A549 (cell line): ENCODE measurements at regions not wholly inside any gene's neighbourhood (a gene's known extent, or its start where the extent isn't known, plus 50 kb on each side); places are given as distances from the start of the nearest gene placed in this dataset.

ENCODE experiments used
- ATAC-seq, 2 experiments: fragments of 200-7000 bp in 1 of 2; fragments of >200 bp in 1 of 2; cut with Nextera tagmentation in 1 of 2; cut with Tn5 transposase in 1 of 2; 3 replicates each; pipeline versions ENCODE4 v1.8.0 to v1.9.1; 2018 to 2020; ENCODE audit warnings: mild to moderate bottlenecking in 1 of 2, moderate library complexity in 1 of 2
- CTCF ChIA-PET: fragments of 300-600 bp; sonication (Branson Sonifier 250); formaldehyde crosslinking; extraction: SDS; loops from one replicate; lab custom pipeline; 2021; ENCODE audit warnings: antibody characterized with exemption, inconsistent platforms; lab: Yijun Ruan, JAX
- POLR2A ChIA-PET: fragments of 350-600 bp; formaldehyde crosslinking; extraction: SDS; loops from one replicate; lab custom pipeline; 2021; ENCODE audit warnings: antibody characterized with exemption, inconsistent platforms; lab: Yijun Ruan, JAX
- DNase-seq, 2 experiments: peaks; one replicate each; pipeline versions ENCODE4 v3.0.0 to v3.0.0-alpha.2; 2011 to 2016; ENCODE audit warnings: low read depth in 1 of 2, low spot score in 1 of 2
- FAIRE-seq: peaks from 2 replicates; lab custom pipeline; 2011; peaks lifted over from hg19 to GRCh38; lab: Jason Lieb, UNC
- H3K27ac ChIP-seq, 2 experiments: fragments of >200 bp; sonication (Bioruptor Twin); formaldehyde crosslinking; 3 replicates each; pipeline ENCODE4 v1.5.1; 2016 to 2017
- H3K4me1 ChIP-seq: fragments of >200 bp; sonication (Bioruptor Twin); formaldehyde crosslinking; 3 replicates; pipeline ENCODE4 v1.6.1; 2016
- H3K4me2 ChIP-seq: fragments of >200 bp; sonication (Bioruptor Twin); formaldehyde crosslinking; 3 replicates; pipeline ENCODE4 v1.6.1; 2016
- H3K4me3 ChIP-seq: fragments of >200 bp; sonication (Bioruptor Twin); formaldehyde crosslinking; 3 replicates; pipeline ENCODE4 v1.5.1; 2016
- H3K9me3 ChIP-seq: fragments of >200 bp; sonication (Bioruptor Twin); formaldehyde crosslinking; 3 replicates; pipeline ENCODE4 v1.6.1; 2016
- CBX8 ChIP-seq: fragments of 200-600 bp; sonication (generic); IDR thresholded peaks from 2 replicates; pipeline ENCODE4 v1.6.1; 2016
- CEBPB ChIP-seq, 2 experiments: fragments of >200 bp in 1 of 2; sonication (Bioruptor Twin) in 1 of 2; formaldehyde crosslinking in 1 of 2; IDR thresholded peaks; 2 replicates each; pipeline ENCODE4 v1.6.1; 2012 to 2016
- EHF ChIP-seq: fragments of 250-450 bp; sonication (Bioruptor Pico); IDR thresholded peaks from 2 replicates; pipeline ENCODE4 v1.5.0; 2020; ENCODE audit warnings: mild to moderate bottlenecking
- EP300 ChIP-seq, 2 experiments: fragments of >200 bp; sonication (Bioruptor Twin); formaldehyde crosslinking; IDR thresholded peaks; 2 replicates in 1 of 2; 3 replicates in 1 of 2; pipeline ENCODE4 v1.6.1; 2016 to 2017
- FOSB ChIP-seq: fragments of 250-450 bp; sonication (Bioruptor Pico); IDR thresholded peaks from 2 replicates; pipeline ENCODE4 v1.5.0; 2020; ENCODE audit warnings: mild to moderate bottlenecking, moderate library complexity
- FOSL2 ChIP-seq, 2 experiments: fragments of 450-650 bp in 1 of 2; fragments of >200 bp in 1 of 2; sonication (Bioruptor Twin) in 1 of 2; formaldehyde crosslinking; IDR thresholded peaks; 2 replicates each; pipeline versions ENCODE4 v1.5.0 to v1.6.1; 2016 to 2020; ENCODE audit warnings: mild to moderate bottlenecking in 1 of 2, moderate library complexity in 1 of 2
- FOXS1 ChIP-seq: fragments of 250-450 bp; sonication (Bioruptor Pico); IDR thresholded peaks from 2 replicates; pipeline ENCODE4 v1.5.0; 2020; ENCODE audit warnings: mild to moderate bottlenecking, moderate library complexity
- GATA3 ChIP-seq: IDR thresholded peaks from 2 replicates; pipeline ENCODE4 v1.6.1; 2012; ENCODE audit warnings: borderline replicate concordance
- HDAC2 ChIP-seq: fragments of 200-600 bp; sonication (generic); IDR thresholded peaks from 2 replicates; pipeline ENCODE4 v1.6.1; 2016
- HOXA7 ChIP-seq: fragments of 250-450 bp; sonication (Bioruptor Pico); IDR thresholded peaks from 2 replicates; pipeline ENCODE4 v1.5.0; 2020; ENCODE audit warnings: mild to moderate bottlenecking, moderate library complexity
- HOXB13 ChIP-seq: fragments of 250-450 bp; sonication (Bioruptor Pico); IDR thresholded peaks from 2 replicates; pipeline ENCODE4 v1.5.0; 2020; ENCODE audit warnings: low read depth, mild to moderate bottlenecking, moderate library complexity
- HOXB5 ChIP-seq: fragments of 250-450 bp; sonication (Bioruptor Pico); IDR thresholded peaks from 2 replicates; pipeline ENCODE4 v1.5.0; 2020; ENCODE audit warnings: mild to moderate bottlenecking, moderate library complexity
- KDM1A ChIP-seq: fragments of 200-600 bp; sonication (generic); IDR thresholded peaks from 2 replicates; pipeline ENCODE4 v1.6.1; 2016; ENCODE audit warnings: low read depth, mild to moderate bottlenecking
- KDM5A ChIP-seq: fragments of 200-600 bp; sonication (generic); IDR thresholded peaks from 2 replicates; pipeline ENCODE4 v1.6.1; 2016; ENCODE audit warnings: antibody characterized with exemption, mild to moderate bottlenecking
- MAFK ChIP-seq: fragments of 450-650 bp; IDR thresholded peaks from 2 replicates; pipeline ENCODE4 v1.6.1; 2014; ENCODE audit not compliant: partially characterized antibody
- MAZ ChIP-seq: fragments of 150-350 bp; IDR thresholded peaks from 2 replicates; pipeline ENCODE4 v1.6.1; 2014; ENCODE audit warnings: antibody characterized with exemption, low read depth, low read length, borderline replicate concordance
- NFE2L2 ChIP-seq: fragments of 150-350 bp; conservative IDR thresholded peaks from 2 replicates; pipeline ENCODE4 v1.6.1; 2014; ENCODE audit warnings: low read length
- NR3C1 ChIP-seq: fragments of >200 bp; sonication (Bioruptor Twin); formaldehyde crosslinking; IDR thresholded peaks from 3 replicates; pipeline ENCODE4 v1.6.1; 2017
- RAD21 ChIP-seq, 2 experiments: fragments of >200 bp in 1 of 2; sonication (Bioruptor Twin) in 1 of 2; formaldehyde crosslinking in 1 of 2; IDR thresholded peaks in 1 of 2; conservative IDR thresholded peaks in 1 of 2; 2 replicates in 1 of 2; 3 replicates in 1 of 2; pipeline ENCODE4 v1.6.1; 2012 to 2018; ENCODE audit warnings: inconsistent platforms in 1 of 2
- RFX5 ChIP-seq: fragments of 450-650 bp; IDR thresholded peaks from 2 replicates; pipeline ENCODE4 v1.7.1; 2014; ENCODE audit warnings: antibody characterized with exemption, mild to moderate bottlenecking, moderate library complexity
- SREBF2 ChIP-seq: fragments of 450-650 bp; IDR thresholded peaks from 2 replicates; pipeline ENCODE4 v1.6.1; 2014; ENCODE audit warnings: mild to moderate bottlenecking, moderate library complexity
- TFCP2L1 ChIP-seq: fragments of 250-450 bp; sonication (Bioruptor Pico); IDR thresholded peaks from 2 replicates; pipeline ENCODE4 v1.5.0; 2021; ENCODE audit warnings: mild to moderate bottlenecking
- ZC3H11A ChIP-seq: fragments of 450-650 bp; IDR thresholded peaks from 2 replicates; pipeline ENCODE4 v1.6.1; 2014; ENCODE audit warnings: antibody characterized with exemption, mild to moderate bottlenecking
- ZSCAN20 ChIP-seq: fragments of 250-450 bp; sonication (Bioruptor Pico); IDR thresholded peaks from 2 replicates; pipeline ENCODE4 v1.8.0; 2022; ENCODE audit warnings: mild to moderate bottlenecking, moderate library complexity
- WGBS: methylation state at CpG from one replicate; pipeline ENCODE4 v1.1.6; 2017; ENCODE audit errors: missing lambda C conversion rate; 5-methylcytosine and 5-hydroxymethylcytosine counted together
- TF ChIP-seq, protein P1 (sequence below): fragments of 250-450 bp; sonication (Bioruptor Pico); IDR thresholded peaks from 2 replicates; pipeline ENCODE4 v1.5.0; 2021; ENCODE audit warnings: mild to moderate bottlenecking, moderate library complexity, borderline replicate concordance
- TF ChIP-seq, protein P2 (sequence below): fragments of 250-450 bp; sonication (Bioruptor Pico); IDR thresholded peaks from 2 replicates; pipeline ENCODE4 v1.5.0; 2020; ENCODE audit warnings: low read depth, mild to moderate bottlenecking, moderate library complexity
- TF ChIP-seq, protein P3 (sequence below): fragments of >200 bp; sonication (Bioruptor Twin); formaldehyde crosslinking; IDR thresholded peaks from 3 replicates; pipeline ENCODE4 v1.5.1; 2016
- TF ChIP-seq, protein P4 (sequence below): fragments of >200 bp; sonication (Bioruptor Twin); formaldehyde crosslinking; IDR thresholded peaks from 3 replicates; pipeline ENCODE4 v1.6.1; 2016
- TF ChIP-seq, protein P5 (sequence below): fragments of 450-650 bp; IDR thresholded peaks from 2 replicates; pipeline ENCODE4 v1.6.1; 2014; ENCODE audit warnings: antibody characterized with exemption

DNA sequence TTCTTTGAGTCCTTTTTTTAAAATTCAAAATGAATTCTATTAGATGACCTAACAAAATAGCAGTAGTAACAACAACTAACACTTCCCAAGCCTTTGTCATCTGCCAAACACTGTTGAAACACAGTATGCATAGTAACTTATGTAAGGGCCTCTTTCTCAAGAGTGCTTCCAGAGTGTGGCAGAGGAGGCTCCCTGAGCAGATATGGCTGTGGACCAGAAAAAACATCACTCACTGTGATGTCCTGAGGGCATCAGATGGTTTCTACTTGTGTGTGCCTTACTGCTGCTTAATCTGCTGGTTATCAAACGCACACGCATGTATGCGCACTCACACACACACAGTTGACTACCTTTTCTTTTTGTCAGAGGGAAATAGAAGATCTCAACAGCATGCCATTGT is 110.8 kb downstream of the DLEU7 start:
- Histone ChIP-seq H3K4me1 (no peaks in the 10 kb centered on the region), H3K27ac (no peak overlapping the region), H3K4me2 (no peak overlapping the region), H3K4me3 (no peak overlapping the region), H3K9me3 (no peaks in the 10 kb centered on the region)
- WGBS = 89% methylated on average over 3 of the region's 3 CpGs
- ATAC-seq (no peak), DNase-seq (no peak), FAIRE-seq (no peak)
- ChIA-PET CTCF (no interaction called here), POLR2A (no interaction called here)
- no peak for TF ChIP-seq HOXA7 (CRISPR knock-in tag)
- TF ChIP-seq HOXB5 (CRISPR knock-in tag) = no peak
- no peak for TF ChIP-seq EHF (CRISPR knock-in tag)
- TF ChIP-seq SREBF2 = no peak
- no peak for TF ChIP-seq TFCP2L1 (CRISPR knock-in tag)
- no peak for TF ChIP-seq CEBPB (IDR thresholded peaks at IDR 0.05)
- TF ChIP-seq ZC3H11A = no peak
- TF ChIP-seq, protein P1, sequence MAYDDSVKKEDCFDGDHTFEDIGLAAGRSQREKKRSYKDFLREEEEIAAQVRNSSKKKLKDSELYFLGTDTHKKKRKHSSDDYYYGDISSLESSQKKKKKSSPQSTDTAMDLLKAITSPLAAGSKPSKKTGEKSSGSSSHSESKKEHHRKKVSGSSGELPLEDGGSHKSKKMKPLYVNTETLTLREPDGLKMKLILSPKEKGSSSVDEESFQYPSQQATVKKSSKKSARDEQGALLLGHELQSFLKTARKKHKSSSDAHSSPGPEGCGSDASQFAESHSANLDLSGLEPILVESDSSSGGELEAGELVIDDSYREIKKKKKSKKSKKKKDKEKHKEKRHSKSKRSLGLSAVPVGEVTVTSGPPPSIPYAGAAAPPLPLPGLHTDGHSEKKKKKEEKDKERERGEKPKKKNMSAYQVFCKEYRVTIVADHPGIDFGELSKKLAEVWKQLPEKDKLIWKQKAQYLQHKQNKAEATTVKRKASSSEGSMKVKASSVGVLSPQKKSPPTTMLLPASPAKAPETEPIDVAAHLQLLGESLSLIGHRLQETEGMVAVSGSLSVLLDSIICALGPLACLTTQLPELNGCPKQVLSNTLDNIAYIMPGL (CRISPR knock-in tag) = no peak
- TF ChIP-seq, protein P2, sequence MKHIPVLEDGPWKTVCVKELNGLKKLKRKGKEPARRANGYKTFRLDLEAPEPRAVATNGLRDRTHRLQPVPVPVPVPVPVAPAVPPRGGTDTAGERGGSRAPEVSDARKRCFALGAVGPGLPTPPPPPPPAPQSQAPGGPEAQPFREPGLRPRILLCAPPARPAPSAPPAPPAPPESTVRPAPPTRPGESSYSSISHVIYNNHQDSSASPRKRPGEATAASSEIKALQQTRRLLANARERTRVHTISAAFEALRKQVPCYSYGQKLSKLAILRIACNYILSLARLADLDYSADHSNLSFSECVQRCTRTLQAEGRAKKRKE (CRISPR knock-in tag) = no peak
- TF ChIP-seq, protein P3, sequence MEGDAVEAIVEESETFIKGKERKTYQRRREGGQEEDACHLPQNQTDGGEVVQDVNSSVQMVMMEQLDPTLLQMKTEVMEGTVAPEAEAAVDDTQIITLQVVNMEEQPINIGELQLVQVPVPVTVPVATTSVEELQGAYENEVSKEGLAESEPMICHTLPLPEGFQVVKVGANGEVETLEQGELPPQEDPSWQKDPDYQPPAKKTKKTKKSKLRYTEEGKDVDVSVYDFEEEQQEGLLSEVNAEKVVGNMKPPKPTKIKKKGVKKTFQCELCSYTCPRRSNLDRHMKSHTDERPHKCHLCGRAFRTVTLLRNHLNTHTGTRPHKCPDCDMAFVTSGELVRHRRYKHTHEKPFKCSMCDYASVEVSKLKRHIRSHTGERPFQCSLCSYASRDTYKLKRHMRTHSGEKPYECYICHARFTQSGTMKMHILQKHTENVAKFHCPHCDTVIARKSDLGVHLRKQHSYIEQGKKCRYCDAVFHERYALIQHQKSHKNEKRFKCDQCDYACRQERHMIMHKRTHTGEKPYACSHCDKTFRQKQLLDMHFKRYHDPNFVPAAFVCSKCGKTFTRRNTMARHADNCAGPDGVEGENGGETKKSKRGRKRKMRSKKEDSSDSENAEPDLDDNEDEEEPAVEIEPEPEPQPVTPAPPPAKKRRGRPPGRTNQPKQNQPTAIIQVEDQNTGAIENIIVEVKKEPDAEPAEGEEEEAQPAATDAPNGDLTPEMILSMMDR = no peak
- no peak for TF ChIP-seq RFX5
- TF ChIP-seq RAD21 (conservative IDR thresholded peaks at IDR 0.05 in 1 of 2, IDR thresholded peaks at IDR 0.05 in 1 of 2) = no peak
- TF ChIP-seq NFE2L2 = no peak
- TF ChIP-seq, protein P4, sequence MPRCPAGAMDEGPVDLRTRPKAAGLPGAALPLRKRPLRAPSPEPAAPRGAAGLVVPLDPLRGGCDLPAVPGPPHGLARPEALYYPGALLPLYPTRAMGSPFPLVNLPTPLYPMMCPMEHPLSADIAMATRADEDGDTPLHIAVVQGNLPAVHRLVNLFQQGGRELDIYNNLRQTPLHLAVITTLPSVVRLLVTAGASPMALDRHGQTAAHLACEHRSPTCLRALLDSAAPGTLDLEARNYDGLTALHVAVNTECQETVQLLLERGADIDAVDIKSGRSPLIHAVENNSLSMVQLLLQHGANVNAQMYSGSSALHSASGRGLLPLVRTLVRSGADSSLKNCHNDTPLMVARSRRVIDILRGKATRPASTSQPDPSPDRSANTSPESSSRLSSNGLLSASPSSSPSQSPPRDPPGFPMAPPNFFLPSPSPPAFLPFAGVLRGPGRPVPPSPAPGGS = no peak

DNA sequence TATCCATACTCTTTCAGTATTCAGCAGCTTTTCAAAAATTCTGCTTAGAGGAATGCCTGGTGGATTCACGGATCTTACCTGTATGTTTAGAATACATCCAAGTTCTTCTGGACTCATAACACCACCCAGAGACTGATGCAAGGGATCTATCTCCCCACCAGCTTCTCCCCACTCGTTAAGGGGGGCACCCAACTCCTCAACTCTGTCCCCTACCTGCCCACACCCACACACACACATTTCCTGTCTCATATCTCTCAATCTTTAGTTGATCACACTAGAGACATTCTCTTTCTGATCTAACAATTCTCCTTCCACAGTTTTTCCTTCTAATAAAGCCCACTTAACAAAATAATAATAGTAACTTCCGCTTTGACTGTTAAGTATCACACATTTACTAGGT is 110.1 kb downstream of the DLEU7 start:
- TF ChIP-seq MAZ (no peak), CBX8 (no peak), EP300 (IDR thresholded peaks at IDR 0.05) (no peak), SREBF2 (no peak), FOXS1 (no peak), FOSL2 (IDR thresholded peaks at IDR 0.05) (no peak), FOSL2 (CRISPR knock-in tag; IDR thresholded peaks at IDR 0.05) (no peak), ZSCAN20 (CRISPR knock-in tag) (no peak)
- H3K4me2 ChIP-seq = no peak overlapping the region
- FAIRE-seq (no peak), DNase-seq (no peak), ATAC-seq (no peak)
- ChIA-PET CTCF (no interaction called here), POLR2A (no interaction called here)
- no peaks in the 10 kb centered on the region for H3K9me3 ChIP-seq
- H3K4me3 ChIP-seq = no peak overlapping the region
- no peaks in the 10 kb centered on the region for H3K4me1 ChIP-seq
- H3K27ac ChIP-seq = no peak overlapping the region
- 40% methylated on average over 3 of the region's 3 CpGs for WGBS

DNA sequence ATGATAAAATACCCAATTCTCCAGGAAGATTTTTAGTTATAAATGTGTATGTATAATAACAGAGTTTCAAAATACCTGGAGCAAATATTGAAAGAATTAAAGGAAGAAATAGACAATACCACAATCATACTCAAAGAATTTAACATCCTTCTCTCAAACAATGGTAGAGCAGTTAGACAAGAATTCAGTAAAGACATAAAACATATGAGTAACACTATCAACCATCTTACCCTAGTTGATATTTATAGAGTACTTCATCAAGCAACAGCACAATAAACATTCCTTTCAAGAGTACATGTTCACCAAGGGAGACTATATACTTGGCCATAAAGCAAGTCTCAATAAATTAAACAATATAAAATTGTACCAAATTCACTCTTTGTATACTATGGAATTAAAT is 108.4 kb downstream of the DLEU7 start:
- Histone ChIP-seq H3K4me2 (no peak overlapping the region), H3K4me3 (no peak overlapping the region), H3K9me3 (no peaks in the 10 kb centered on the region), H3K4me1 (no peaks in the 10 kb centered on the region), H3K27ac (no peak overlapping the region)
- FAIRE-seq (no peak), ATAC-seq (no peak), DNase-seq (no peak)
- ChIA-PET CTCF (no interaction called here), POLR2A (no interaction called here)
- no peak for TF ChIP-seq GATA3
- no peak for TF ChIP-seq NR3C1
- no peak for TF ChIP-seq HDAC2
- TF ChIP-seq KDM1A = no peak
- no peak for TF ChIP-seq HOXB13
- no peak for TF ChIP-seq KDM5A
- no peak for TF ChIP-seq FOSB (CRISPR knock-in tag)
- TF ChIP-seq, protein P5, sequence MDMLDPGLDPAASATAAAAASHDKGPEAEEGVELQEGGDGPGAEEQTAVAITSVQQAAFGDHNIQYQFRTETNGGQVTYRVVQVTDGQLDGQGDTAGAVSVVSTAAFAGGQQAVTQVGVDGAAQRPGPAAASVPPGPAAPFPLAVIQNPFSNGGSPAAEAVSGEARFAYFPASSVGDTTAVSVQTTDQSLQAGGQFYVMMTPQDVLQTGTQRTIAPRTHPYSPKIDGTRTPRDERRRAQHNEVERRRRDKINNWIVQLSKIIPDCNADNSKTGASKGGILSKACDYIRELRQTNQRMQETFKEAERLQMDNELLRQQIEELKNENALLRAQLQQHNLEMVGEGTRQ = no peak
- no peak for TF ChIP-seq RFX5
- TF ChIP-seq, protein P1 (CRISPR knock-in tag) = no peak
- TF ChIP-seq MAFK = no peak
